HG02885 (cell line): ENCODE measurements at regions not wholly inside any gene's neighbourhood (a gene's known extent, or its start where the extent isn't known, plus 50 kb on each side); places are given as distances from the start of the nearest gene placed in this dataset.
"Not testable (repeated sequence)": the region's sequence is repeated elsewhere in the genome, so short reads cannot be mapped to it uniquely, and the experiment has no call there.

Experiments
- ATAC-seq: cut with Tn5 transposase; IDR thresholded peaks from one replicate; pipeline ENCODE4 v1.9.1; 2021; ENCODE audit warnings: mild to moderate bottlenecking; ENCODE audit not compliant: unreplicated experiment, poor library complexity

DNA sequence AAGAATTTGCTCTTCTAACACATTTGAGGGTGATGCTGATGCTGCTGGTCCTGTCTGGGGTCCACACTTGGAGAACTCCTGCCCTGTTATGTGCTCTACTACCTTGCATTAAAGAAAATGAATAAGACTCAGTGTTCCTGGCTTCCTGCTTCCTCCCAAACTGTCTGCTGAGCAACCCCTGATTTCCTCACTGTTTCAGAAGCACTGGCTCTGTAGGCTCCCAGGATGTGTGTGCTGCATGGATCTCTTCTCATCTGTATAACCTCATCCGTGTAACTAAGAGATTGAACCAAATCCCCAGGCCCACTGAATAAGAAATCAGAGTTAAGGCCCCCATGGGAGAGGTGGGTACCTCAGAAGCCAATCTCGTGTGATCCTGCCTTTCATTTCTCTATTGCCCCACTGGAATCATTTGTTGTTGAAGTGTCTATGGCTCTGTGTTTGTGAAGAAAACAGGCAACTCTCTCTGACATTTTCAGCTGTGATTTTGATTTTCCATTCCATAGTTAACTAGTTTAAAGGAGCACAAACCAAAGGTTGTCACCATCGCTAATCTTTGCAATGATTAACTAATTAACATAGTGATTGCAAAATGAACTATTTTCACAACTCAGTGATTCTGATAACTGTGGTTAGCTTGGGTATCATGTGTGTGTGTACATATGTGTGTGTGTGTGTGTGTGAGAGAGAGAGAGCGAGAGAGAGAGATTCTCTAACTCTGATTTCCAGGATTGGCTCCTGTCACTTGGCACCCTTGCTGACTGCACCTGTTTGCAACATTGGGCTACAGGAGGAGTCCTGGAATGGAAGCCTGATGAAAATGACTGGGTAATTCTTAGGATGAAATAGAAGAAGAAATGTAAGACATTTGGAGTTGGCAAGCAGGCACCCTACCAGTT is 196.2 kb downstream of the SLC38A4 start:
- no peak for ATAC-seq

DNA sequence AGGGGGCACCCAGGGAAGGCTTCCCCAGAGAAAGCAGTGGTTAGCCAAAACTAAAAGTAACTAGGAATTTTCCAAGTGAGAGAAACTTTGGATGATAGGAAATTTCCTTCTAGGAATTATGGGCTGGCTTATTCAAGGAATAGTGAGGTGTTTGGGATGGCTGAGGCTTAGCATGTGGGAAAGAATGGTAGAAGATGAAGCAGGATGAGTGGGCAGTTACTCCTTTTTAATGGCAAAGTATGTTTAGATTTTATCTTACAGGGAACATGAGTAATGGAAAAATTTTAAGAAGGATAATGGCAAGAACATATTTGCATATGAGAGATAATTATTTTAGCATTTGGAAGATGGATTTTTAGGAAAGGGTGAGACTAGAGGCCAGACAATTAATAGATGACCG is 197.6 kb downstream of the SLC38A4 start:
- no peak for ATAC-seq

DNA sequence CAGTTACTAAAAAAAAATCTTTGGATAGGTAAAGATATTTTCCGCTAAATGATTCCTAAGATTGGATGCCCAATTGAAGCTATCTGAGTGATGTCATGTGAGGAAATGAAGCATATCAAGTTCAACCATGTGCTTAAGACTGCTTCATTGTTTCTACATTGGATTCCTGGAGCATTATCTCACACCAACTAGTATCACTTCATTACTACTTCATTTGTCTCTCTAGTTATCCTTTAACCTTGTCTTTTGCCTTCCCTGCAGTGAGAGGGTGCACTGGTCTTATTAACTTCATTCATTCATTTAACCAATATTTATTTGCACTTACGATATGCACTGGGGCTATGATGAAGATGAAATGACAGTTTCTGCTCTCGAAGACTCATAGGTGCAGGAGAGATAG is 198.1 kb downstream of the SLC38A4 start:
- ATAC-seq, result no peak

DNA sequence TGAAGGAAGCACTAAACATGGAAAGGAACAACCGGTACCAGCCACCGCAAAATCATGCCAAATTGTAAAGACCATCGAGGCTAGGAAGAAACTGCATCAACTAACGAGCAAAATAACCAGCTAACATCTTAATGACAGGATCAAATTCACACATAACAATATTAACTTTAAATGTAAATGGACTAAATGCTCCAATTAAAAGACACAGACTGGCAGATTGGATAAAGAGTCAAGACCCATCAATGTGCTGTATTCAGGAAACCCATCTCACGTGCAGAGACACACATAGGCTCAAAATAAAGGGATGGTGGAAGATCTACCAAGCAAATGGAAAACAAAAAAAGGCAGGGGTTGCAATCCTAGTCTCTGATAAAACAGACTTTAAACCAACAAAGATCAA is 206.3 kb downstream of the SLC38A4 start:
- ATAC-seq, result not testable (repeated sequence)

DNA sequence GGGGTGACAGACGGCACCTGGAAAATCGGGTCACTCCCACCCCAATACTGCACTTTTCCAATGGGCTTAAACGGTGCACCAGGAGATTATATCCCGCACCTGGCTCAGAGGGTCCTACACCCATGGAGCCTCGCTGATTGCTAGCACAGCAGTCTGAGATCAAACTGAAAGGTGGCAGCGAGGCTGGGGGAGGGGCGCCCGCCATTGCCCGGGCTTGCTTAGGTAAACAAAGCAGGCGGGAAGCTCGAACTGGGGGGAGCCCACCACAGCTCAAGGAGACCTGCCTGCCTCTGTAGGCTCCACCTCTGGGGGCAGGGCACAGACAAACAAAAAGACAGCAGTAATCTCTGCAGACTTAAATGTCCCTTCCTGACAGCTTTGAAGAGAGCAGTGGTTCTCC is 208.1 kb downstream of the SLC38A4 start:
- ATAC-seq, result not testable (repeated sequence)

DNA sequence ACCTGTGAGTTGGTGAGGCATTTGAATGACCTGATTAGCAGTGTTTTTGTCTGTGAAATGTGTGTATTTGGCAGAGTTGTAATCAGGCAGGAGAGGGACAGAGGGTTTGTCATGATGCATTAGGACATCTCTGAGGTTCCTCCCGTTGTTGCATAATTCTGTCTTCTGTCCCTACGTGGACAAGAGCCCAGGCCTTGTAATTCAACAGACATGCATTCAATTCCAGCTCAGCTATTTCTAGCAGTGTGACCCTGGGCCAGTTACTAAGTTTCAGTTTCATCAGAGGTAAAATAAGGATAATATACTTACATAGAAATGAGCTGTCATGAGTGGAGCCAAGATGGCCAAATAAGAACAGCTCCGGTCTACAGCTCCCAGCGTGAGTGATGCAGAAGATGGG is 208.6 kb downstream of the SLC38A4 start:
- ATAC-seq, result no peak

DNA sequence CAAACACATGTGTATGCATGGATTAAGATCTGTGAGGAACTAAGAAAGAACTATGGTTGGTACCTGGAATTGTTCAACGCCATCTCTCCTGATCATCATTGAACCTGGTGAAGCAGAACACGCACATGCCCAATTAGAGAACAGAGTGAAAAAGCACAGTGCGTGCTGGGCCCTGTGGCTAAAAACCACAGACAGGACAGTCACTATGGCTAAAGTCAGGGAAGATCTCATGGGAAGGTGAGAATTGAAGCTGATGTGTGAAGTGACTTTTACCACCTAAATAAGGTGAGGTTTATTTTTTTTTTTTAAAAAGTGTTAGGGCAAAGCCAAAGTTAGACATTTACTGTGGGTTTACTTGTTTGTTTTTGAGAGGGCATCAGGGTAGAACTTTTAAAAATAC is 215.0 kb downstream of the SLC38A4 start:
- no peak for ATAC-seq

DNA sequence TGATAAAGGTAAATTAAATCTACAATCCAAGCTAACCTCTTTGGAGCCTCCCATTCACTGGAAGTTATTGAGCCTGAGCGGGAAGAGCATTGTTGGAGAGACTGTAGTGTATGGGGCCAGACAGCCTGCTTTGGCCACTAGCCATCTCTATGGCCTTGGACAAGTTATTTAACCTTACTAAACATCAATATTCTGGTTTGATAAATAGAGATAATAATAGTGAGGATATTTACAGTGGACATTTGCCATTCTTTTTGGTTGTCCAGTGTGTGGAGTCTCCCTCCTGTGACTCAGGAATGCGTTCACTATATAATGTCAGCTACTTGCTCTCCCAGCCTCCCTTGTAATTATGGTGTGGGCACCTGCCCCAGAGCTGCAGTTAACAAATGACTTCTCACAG is 216.1 kb downstream of the SLC38A4 start:
- ATAC-seq, result no peak

DNA sequence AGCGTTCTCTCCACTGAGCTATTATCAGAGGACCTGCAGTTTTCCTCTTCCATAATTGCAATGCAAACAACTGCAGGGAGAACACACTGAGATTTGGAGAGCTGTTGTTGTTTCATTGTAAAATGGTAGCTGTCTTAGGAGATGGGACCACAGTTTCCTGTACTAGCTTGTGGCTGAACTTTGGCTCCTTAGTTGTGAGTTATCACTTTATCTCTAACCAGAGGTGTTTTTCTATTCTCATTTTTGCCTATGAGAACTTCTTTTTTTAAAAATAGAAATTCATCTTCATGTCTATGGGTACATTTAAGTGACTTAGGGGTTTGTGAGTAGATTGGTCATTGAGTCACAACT is 216.5 kb downstream of the SLC38A4 start:
- no peak for ATAC-seq

DNA sequence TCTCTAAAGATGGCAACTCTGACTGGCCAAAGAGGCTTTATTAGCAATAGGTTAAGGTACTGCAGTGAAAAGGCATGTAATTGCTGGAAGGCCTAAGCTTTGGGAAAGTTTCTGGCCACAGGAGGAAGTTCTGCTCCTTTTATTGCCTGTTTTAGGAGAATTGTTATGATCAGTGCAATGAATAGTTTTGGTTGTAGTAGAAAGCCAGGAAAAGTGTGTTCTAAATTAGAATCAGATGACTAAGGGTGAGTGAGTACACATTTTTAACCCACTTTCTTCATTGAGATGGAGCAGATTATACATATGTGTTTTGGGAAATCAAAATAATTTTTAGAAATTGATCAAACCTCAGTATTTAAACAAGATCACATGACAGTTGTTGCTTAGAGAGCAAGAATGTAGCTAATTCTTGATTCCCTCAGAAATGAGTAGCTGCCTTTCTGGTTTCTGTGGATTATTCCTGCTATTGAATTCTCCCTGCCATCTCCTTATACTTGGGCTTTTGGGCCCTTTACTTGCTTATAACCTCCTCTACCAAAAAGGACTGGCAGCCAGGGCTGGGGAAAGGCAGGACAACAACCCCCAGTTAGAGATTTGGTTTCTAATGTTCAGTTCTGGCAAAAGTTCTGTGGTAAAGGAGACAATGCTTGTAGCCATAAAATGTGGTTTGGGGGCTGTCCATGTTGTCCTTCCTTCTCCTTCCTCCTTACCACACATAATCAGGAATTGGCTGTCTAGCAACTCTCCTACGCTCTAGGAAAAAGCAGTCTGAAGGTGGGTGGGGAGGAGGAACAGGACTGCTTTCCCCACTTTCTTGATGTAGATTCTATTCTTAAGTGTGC is 217.1 kb downstream of the SLC38A4 start:
- ATAC-seq, result no peak

DNA sequence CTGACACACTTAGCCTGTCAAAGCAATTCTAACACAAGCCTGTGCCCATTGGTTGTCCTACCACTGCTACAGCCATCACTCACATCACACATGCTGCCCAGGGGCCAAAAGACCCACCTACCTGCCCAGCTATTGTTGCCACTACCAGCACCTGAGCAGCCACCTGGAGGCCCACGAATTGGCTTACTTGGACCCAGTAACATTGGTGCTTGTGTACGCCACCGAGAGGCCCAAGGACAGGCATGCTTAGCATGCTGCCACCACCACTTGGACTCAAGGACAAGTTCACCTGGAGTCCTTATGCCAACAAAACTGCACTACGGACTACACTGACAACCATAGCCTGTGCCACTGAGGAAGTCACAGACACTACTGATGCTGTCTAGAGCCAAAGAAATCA is 221.1 kb downstream of the SLC38A4 start:
- no peak for ATAC-seq

DNA sequence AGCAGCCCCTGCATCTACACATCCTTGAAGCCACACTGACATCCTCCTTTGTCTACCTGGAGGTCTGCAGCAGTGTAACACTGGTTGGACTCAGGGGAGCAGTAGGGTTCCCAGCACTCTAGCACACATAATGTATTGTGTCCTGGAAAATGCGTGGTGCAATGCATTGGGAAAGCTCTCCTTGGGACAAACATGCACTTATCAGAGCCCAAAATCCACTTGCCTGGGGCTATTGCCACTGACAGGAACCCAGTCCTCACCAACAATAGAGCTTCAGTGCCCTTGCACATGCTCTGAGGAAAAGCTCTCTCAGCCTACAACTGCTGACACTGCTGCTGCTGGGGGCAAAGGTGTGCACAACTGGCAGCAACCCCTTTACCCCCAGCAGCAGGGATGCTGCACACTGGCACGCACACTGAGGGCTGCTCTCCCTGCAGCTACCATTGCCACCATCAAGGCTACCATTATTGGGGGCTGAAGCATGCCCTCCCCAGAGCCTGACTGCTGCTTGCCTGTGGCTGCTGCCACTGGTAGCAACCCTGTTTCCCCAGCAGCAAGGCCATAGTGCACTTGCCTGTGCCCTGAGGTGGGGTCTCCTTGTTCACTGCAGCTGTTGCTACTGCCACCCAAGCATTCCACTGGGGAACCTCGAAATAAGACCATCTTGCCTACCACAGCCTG is 221.9 kb downstream of the SLC38A4 start:
- no peak for ATAC-seq

DNA sequence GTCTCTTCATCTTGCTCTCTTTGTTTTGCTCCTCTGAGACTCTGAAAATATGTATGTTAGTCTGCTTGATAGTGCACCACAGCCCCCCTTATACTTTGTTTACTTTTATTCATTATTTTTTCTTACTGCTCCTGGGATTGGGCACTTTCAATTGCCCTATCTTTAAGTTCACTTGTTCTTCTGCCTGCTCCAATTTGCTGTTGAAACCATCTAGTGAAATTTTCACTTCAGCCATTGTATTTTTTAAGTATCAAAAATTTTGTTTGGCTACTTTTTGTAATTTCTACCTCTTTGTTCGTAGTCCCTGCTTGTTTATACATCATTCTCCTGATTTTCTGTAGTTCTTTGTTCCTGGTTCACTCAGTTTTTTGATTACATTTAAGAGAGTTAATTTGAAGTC is 223.3 kb downstream of the SLC38A4 start:
- no peak for ATAC-seq

DNA sequence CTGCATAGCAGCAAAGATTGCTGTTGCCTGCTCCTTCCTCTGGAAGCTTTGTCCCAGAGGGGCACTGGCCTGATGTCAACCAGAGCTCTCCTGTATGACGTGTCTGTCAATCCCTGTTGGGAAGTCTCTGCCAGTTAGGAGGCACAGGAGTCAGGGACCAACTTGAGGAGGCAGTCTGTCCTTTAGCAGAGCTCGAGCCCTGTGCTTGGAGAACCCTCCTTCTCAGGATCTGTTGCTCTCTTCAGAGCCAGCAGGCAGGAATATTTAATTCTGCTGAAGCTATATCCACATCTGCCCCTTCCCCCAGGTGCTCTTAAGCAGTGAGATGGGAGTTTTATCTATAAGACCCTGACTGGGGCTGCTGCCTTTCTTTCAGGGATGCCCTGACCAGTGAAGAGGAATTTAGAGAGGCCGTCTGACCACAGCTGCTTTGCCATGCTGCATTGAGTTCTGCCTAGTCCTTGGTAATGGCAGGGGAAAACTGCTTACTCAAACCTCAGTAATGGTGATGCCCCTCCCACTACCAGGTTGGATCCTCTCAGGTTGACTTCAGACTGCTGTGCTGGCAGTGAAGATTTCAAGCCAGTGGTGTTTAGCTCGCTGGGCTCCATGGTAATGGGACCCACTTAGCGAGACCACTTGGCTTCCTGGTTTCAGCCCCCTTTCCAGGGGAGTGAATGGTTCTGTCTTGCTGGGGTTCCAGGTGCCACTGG is 218.6 kb upstream of the SLC38A2 start:
- no peak for ATAC-seq

DNA sequence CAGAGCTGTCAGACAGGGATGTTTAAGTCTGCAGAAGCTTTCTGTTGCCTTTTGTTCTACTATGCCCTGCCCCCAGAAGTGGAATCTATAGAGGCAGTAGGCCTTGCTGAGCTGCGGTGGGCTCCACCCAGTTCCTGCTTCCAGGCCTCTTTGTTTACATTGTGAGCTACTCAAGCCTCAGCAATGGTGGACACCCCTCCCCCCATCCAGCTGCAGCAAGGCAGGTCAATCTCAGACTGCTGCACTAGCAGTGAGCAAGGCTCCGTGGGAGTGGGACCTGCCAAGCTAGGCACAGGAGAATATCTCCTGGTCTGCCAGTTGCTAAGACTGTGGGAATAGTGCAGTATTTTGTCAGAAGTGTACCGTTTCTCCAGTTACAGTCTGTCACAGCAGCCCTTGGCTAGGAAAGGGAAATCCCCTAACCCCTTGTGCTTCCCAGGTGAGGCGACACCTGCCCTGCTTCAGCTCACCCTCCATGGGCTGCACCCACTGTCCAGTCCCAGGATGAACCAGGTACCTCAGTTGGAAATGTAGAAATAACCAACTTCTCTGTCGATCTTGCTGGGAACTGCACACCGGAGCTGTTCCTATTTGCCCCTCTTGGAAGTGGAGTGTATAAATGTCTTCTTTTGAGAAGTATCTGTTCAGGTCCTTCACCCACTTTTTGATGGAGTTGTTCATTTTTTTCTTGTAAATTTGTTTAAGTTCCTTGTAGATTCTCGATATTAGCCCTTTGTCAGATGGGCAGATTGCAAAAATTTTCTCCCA is 213.5 kb upstream of the SLC38A2 start:
- no peak for ATAC-seq

DNA sequence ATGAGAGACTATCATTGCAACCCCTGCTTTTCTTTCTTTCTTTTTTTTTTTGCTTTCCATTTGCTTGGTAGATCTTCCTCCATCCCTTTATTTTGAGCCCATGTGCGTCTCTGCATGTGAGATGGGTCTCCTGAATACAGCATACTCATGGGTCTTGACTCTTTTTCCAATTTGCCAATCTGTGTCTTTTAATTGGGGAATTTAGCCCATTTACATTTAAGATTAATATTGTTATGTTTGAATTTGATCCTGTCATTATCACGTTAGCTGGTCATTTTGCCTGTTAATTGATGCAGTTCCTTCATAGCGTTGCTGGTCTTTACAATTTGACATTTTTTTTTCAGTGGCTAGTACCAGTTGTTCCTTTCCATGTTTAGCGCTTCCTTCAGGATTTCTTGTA is 211.5 kb upstream of the SLC38A2 start:
- not testable (repeated sequence) for ATAC-seq

DNA sequence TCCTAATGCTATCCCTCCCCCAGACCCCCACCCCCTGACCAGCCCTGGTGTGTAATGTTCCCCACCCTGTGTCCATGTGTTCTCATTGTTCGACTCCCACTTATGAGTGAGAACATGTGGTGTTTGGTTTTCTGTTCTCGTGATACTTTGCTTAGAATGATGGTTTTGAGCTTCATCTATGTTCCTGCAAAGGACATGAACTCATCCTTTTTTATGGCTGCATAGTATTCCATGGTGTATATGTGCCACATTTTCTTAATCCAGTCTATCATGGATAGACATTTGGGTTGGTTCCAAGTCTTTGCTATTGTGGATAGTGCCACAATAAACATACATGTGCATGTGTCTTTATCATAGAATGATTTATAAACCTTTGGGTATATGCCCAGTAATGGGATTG is 209.4 kb upstream of the SLC38A2 start:
- not testable (repeated sequence) for ATAC-seq

DNA sequence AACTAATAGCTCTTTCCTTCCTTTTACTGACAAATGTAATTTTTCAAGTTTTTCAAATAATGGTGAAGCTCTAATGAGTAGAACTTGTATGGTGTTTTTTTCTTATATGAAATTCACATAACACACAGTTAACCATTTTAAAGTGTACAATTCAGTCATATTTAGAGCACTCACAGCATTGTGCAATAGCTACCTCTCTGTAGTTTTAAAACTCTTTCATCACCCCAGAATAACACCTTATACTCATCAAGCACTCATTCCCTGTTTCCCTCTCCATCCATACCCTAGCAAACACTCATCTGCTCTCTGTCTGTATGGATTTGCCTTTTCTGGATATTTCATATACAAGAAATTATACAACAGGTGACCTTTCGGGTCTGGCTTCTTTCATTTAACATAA is 207.9 kb upstream of the SLC38A2 start:
- no peak for ATAC-seq

DNA sequence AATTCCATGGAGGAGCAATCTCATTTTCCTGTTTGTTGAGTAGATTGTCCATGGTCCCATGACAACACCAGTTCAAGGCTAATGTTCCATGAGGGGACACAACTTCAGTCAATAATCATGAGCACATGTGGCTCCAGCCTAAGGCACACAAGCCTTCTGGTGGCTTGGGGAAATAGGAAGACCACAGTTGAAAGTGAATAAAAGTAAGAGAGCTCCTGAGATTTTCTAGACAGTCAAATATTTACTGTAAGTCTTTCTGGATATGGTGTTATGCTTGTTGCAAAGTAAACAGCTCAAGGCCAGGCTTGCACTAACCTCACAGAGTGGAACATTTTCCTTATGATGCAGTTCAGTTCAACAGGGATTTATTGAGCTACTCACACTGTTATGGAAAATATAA is 206.9 kb upstream of the SLC38A2 start:
- ATAC-seq, result no peak
